HG03139 (cell line): ENCODE measurements at regions not wholly inside any gene's neighbourhood (a gene's known extent, or its start where the extent isn't known, plus 50 kb on each side); places are given as distances from the start of the nearest gene placed in this dataset.

Experiments used
- ATAC-seq: cut with Tn5 transposase; IDR thresholded peaks from one replicate; pipeline ENCODE4 v1.9.1; 2021; ENCODE audit not compliant: unreplicated experiment

- ATAC-seq: no peak
Measured at GRCh38 chr13:88071371-88071770, 400.2 kb downstream of the SLITRK5 start.

- no peak for ATAC-seq
Measured at GRCh38 chr13:88074794-88075510, 403.8 kb downstream of the SLITRK5 start.

- no peak for ATAC-seq
Measured at GRCh38 chr13:88085036-88085435, 413.9 kb downstream of the SLITRK5 start.

- no peak for ATAC-seq
Measured at GRCh38 chr13:88086577-88086976, 415.4 kb downstream of the SLITRK5 start.

- no peak for ATAC-seq
Measured at GRCh38 chr13:88097541-88097940, 426.4 kb downstream of the SLITRK5 start.

GRCh38 chr13:88103824-88104223, 432.7 kb downstream of the SLITRK5 start:
- no peak for ATAC-seq

- no peak for ATAC-seq
Measured at GRCh38 chr13:88104576-88104975, 433.4 kb downstream of the SLITRK5 start.

- ATAC-seq: no peak
Measured at GRCh38 chr13:88107570-88107969, 436.4 kb downstream of the SLITRK5 start.

- ATAC-seq: no peak
Measured at GRCh38 chr13:88112526-88112925, 441.4 kb downstream of the SLITRK5 start.

- no peak for ATAC-seq
Measured at GRCh38 chr13:88115976-88116375, 444.8 kb downstream of the SLITRK5 start.

- ATAC-seq: no peak
Measured at GRCh38 chr13:88118952-88119351, 447.8 kb downstream of the SLITRK5 start.

- ATAC-seq: no peak
Measured at GRCh38 chr13:88124142-88124541, 453.0 kb downstream of the SLITRK5 start.

GRCh38 chr13:88125055-88125454, 453.9 kb downstream of the SLITRK5 start:
- no peak for ATAC-seq

GRCh38 chr13:88136098-88136790, 465.1 kb downstream of the SLITRK5 start:
- ATAC-seq: no peak

GRCh38 chr13:88142653-88143052, 471.5 kb downstream of the SLITRK5 start:
- no peak for ATAC-seq

GRCh38 chr13:88144580-88144979, 473.4 kb downstream of the SLITRK5 start:
- ATAC-seq: no peak

GRCh38 chr13:88153353-88153752, 482.2 kb downstream of the SLITRK5 start:
- no peak for ATAC-seq

- ATAC-seq: no peak
Measured at GRCh38 chr13:88154001-88154400, 482.8 kb downstream of the SLITRK5 start.

- ATAC-seq: no peak
Measured at GRCh38 chr13:88162076-88162702, 491.0 kb downstream of the SLITRK5 start.

- ATAC-seq: no peak
Measured at GRCh38 chr13:88176231-88176630, 505.1 kb downstream of the SLITRK5 start.

GRCh38 chr13:88183440-88183839, 512.3 kb downstream of the SLITRK5 start:
- ATAC-seq: no peak

GRCh38 chr13:88188986-88189385, 517.8 kb downstream of the SLITRK5 start:
- no peak for ATAC-seq
